Activated naive CD4-positive, alpha-beta T cell (primary cell): ENCODE measurements at regions not wholly inside any gene's neighbourhood (a gene's known extent, or its start where the extent isn't known, plus 50 kb on each side); places are given as distances from the start of the nearest gene placed in this dataset.
"Not testable (repeated sequence)": the region's sequence is repeated elsewhere in the genome, so short reads cannot be mapped to it uniquely, and the experiment has no call there.

Experiments used
- DNase-seq, 4 experiments: peaks; one replicate each; lab custom pipeline; 2025; lab: John Stamatoyannopoulos, UW

DNA sequence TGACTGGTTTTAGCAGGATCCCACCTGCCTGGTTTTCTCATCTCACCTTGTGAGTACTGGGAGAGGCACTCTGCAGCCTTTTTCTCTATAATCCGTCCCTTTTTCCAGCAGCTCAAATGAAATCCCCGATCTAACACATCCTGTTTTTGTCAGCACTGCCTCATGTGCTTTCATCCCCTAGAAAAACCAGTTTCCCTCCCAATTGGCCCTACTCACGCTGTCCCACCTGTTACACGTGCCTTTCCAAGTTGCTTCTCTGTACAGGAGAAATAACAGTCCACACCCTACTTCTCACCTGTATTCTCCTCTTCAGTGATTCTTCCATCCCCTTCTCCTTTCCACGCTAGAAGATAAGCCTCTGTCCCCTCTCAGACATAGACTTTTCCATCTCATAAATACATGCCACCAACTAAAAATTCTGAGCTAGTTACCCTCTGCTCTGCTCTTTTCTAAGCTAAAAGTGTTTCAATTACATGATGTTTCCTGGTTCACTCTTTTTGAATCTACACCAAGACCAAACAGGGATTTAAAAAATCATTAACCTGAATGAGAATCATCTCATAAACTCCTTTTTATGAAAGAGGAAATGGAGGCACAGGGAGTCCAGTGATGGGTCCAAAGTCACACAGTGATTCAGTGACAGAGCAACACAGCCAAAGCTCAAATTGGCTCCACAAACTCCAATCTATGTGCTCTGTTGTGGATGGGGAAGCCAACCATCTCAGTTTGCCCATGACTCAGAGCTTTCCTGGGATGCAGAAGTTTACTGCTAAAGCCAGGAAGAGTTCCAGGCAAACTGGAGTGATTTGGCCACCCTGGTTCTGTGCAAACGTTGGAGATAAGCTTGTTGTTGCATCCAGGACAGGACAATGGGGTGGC, 240.0 kb upstream of the TMEM132C start:
- DNase-seq: no peak

- no peak for DNase-seq
Observed at GRCh38 chr12:128033473-128033872, 233.5 kb upstream of the TMEM132C start.

- DNase-seq: no peak
Observed at GRCh38 chr12:128040971-128041370, 226.0 kb upstream of the TMEM132C start.

DNA sequence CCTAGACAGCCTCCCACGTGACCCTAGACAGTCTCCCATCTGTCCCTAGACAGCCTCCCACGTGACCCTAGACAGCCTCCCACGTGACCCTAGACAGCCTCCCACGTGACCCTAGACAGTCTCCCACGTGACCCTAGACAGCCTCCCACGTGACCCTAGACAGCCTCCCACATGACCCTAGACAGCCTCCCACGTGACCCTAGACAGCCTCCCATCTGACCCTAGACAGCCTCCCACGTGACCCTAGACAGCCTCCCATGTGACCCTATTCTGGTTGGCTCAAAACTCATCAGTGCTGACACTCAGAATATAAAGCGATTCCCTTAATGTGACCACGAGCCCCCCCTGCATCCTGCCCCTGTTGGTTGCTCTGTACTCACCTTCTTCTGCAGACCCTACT, 224.7 kb upstream of the TMEM132C start:
- not testable (repeated sequence) for DNase-seq

GRCh38 chr12:128042825-128043224, 224.1 kb upstream of the TMEM132C start:
- DNase-seq: no peak

DNA sequence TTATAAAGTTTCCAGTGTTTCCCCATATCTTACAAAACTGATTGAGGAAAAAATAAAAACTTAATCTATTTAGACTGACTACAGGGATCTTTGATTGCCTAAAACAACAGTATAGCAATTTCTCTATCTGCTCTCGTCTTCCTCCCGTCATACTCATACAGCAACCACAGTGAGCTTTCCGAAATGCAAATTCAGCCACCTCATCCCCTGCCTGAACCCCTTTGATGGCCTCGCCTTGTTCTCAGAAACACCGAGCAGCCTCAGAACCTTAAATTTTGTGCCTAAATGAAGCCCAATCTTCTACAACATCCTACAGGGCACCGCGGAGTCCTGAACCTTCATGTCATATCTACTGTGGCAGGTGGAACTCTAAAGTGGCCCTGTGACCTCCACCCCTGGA, 223.7 kb upstream of the TMEM132C start:
- no peak for DNase-seq

DNA sequence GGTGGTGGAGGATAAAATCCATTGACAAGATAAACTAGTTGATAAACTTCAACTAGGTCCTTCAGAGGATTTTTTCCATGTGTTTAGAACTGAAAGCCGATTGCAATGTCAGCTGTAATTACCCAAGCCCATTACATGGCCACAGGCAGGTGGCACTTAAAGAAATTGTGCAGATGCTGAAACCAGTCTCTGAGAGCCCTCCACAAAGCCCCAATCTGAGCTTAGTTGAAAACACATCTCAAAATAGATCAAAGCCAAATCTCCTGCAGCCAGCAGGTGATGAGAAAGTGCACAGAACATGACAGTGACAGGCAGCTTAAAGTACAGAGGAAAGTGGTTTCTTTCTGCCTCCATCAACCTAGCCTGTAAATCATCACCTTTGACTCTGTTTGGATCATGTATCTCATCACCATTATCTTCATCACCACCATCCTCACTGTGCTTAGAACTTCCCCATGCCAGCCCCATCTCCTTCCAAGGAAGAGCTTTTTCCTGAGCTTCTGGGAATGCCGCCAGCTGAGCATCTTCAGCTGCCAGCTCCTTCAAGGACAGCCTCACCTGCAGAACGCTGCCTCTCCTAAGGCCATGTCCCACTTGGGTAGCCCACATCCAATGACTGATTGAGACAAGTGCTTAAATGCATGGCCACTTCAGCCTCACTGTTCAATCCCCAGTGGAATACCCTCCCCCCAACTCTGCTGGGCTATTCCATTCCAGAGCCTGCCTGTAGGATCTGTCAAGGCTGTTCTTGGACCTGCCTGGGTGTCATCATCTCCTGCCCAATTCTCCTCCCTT, 219.5 kb upstream of the TMEM132C start:
- DNase-seq: no peak

- DNase-seq: no peak
Observed at GRCh38 chr12:128052331-128052730, 214.6 kb upstream of the TMEM132C start.

GRCh38 chr12:128052777-128053176, 214.2 kb upstream of the TMEM132C start:
- DNase-seq: no peak

DNA sequence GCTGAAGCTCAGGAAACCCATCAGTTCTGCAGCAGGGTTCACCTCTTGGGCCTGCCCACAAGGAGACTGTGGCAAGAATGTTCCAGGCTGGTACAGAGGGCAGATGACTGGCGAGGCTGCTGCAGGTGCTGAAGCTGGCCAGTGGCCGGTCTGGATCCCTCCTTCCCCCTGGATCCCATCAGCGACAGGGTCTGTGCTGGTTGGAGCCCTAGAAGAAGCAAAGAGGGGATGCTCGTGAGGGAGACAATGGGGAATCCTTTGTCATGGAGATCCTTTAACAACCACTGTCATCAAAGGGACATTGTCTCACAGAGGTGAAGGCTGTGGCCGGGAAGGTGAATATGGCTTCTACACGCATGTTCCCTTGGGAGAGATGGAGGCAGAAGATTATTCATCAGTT, 211.4 kb upstream of the TMEM132C start:
- DNase-seq: no peak

- no peak for DNase-seq
Observed at GRCh38 chr12:128056136-128056801, 210.7 kb upstream of the TMEM132C start.

DNA sequence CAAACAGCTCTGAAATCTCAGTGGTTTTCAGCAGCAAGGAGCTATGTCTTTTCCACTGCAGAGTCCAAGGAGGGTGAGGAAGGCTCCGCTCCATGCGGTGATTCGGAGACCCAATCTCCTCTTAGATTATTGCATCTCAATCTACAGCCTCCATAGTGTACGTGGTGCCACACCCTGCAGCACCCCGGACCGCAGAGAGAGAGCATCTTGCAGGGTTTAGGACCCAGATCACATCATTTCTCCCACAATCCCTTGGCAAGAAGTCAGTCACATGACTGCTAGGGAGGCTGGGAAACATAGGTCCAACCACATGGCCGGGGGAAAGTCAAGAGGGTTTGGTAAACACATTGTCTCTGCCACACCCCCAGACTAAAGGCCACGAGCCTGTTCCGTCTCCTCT, 209.4 kb upstream of the TMEM132C start:
- no peak for DNase-seq

DNA sequence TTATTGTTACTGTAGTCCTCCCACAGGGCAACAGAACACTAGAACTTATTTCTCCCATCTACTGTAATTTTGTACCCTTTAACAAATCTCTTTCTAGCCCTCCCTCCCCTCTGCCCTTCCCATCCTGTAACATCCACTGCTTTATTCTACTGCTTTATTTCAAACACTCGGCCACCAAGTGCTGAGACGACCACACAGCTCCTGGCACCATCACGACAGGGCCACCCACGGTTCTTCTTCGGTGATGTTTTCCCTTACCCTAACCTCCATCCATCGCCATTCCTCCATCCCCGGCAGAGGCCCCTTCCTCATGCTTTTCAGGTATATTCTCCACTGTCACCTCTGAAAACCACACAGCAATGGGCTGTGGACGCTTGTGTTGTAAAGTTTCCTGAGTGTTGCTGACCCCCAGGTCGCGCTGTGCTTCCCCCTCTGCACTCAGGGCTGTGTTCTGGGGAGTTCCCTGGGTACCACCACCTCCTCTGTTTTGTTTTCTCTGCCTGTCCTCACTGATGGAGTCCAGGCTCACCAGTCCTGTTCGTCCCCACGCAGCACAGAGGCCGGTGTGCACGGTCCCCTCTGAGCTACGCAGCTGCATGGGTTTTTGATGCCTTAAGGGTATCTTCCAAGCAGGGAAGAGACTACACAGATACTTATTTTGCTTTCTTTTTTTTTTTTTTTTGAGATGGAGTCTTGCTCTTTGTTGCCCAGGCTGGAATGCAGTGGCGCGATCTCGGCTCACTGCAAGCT, 207.2 kb upstream of the TMEM132C start:
- no peak for DNase-seq

- DNase-seq: no peak
Observed at GRCh38 chr12:128068211-128068610, 198.8 kb upstream of the TMEM132C start.

- no peak for DNase-seq
Observed at GRCh38 chr12:128069359-128069997, 197.5 kb upstream of the TMEM132C start.

GRCh38 chr12:128073937-128074336, 193.0 kb upstream of the TMEM132C start:
- DNase-seq: no peak

DNA sequence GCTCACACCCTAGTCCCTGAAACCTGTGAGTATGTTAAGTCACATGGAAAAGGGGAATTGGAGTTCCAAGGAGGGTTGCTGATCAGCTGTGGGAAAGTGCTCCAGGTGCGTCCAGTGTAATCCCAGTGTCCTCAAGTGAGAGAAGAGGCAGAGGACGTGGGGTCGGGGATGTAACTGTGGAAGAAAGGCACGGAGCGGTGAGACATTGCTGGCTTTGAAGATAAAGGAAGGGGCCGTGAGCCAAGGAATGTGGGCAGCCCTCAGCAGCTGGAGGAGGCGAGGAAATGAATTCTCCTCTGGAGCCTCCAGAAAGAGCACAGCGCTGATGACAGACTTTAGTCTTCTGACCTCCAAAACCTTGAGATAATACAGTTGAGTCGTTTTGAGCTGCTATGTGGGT, 191.6 kb upstream of the TMEM132C start:
- no peak for DNase-seq

DNA sequence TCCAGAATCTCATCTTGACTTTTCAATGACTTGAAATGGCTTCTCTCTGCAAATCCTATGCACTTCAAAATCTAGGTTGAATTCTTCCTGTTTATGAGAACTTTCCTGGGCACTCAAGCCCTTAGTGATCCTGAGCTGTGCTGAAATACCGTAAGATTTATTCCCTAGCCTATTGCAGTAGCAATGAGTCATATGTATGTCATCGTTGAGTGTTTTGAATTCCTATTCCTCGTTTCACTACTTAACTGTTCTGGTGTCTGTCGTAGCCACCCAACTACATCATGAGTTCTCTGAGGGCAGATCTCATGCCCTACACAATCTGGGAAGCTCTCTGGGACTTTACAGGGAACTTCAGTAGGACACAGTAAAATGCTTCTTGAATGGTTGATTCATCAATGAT, 190.8 kb upstream of the TMEM132C start:
- DNase-seq: no peak

DNA sequence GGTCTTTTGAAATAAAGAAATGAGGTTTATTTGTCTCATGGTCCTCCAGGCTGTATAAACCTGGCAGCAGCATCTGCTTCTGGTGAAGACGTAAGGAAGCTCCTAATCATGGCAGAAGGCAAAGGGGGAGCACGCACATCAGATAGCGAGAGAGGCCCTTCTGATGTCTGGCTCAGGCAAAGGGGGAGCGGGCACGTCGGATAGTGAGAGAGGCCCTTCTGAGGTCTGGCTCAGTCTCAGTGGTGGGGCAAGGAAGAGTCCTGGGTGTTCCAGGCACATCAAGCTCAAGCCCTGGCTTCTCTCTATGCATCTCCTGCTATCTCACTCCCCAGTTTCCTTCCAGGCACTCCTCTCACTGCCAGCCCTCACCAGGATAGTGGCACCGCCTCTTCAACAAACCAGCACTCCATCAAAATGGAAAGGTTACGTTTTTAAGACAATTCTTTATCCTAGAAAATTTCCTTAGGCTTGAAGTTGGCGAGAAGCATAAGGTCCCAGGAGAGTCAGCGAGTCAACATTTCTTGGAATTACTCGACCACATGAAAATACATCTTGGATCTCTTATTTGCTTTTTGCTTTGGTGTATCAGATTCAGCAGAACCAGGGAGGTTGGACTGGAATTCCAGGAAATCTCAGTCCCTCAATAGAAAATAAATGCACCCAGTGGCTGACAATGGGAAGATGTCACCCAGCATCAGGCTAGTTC, 189.6 kb upstream of the TMEM132C start:
- no peak for DNase-seq

DNA sequence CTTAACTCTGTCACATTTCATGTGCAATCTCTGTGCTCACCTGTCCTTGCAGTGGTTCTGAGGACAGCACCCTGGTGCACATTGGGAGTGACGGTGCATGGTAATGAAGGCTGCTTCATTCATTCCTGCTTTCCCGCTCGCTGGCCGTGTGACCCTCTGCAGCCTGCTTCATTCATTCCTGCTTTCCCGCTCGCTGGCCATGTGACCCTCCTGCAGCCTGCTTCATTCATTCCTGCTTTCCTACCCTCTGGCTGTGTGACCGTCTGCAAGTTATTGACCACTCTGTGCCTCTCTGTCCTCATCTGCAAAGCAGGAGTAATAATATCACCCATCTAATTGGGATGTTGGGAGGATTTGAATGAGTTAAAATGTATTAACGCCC, 189.1 kb upstream of the TMEM132C start:
- no peak for DNase-seq
